ENCODE measurements at regions not wholly inside any gene's neighbourhood (a gene's known extent, or its start where the extent isn't known, plus 50 kb on each side); places are given as distances from the start of the nearest gene placed in this dataset.

DNA sequence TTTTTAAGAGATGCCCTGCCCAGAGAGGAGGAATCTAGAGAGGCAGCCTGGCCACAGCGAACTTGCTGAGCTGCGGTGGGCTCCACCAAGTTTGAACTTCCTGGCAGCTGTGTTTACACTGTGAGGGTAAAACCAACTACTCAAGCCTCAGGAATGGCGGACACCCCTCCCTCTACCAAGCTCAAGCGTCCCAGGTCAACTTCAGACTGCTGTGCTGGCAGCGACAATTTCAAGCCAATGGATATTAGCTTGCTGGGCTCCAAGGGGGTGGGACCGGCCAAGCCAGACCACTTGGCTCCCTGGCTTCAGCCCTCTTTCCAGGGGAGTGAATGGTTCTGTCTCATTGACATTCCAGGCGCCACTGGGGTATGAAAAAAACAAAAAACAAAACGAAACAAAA, 289.4 kb downstream of the KCNS3 start:
- no TSS peak for BruUV-seq (replicated peaks)
- intact Hi-C loops (cut with micrococcal nuclease; ENCODE audit: unreplicated experiment) (no loop called here), in situ Hi-C loops (cut with MboI) (no loop called here)
- RAD21 ChIA-PET (ENCODE audit: unreplicated experiment): no interaction called here
- Histone ChIP-seq H3K27ac (ENCODE audit: control insufficient read depth, insufficient read depth) (no peak overlapping the region), H3K27me3 (replicated peaks in 1 of 2; ENCODE audit: control insufficient read depth in 2 of 2, insufficient read depth in 2 of 2, low read length in 1 of 2) (no peaks in the 10 kb centered on the region; a peak in 1 of 4 replicates), H3K4me3 (no peak overlapping the region), H3K9ac (ENCODE audit: control insufficient read depth, insufficient read depth, low read length) (no peak overlapping the region), H3K36me3 (ENCODE audit: control insufficient read depth in 2 of 2, insufficient read depth in 2 of 2, low read length in 1 of 2) (no peaks in the 10 kb centered on the region), H3K9me3 (replicated peaks; ENCODE audit: control insufficient read depth, insufficient read depth, low read length) (no peaks in the 10 kb centered on the region), H4K20me1 (ENCODE audit: control insufficient read depth, insufficient read depth) (no peaks in the 10 kb centered on the region), H3K4me1 (ENCODE audit: control insufficient read depth, insufficient read depth, low read length) (no peaks in the 10 kb centered on the region), H3K79me2 (ENCODE audit: control insufficient read depth, insufficient read depth, low read length) (no peaks in the 10 kb centered on the region), H3K4me2 (ENCODE audit: control insufficient read depth, insufficient read depth) (no peak overlapping the region), H2AFZ (ENCODE audit: control insufficient read depth, low read depth, low read length) (no peak overlapping the region)
- SMC1A ChIA-PET (ENCODE audit: uncharacterized antibody, unreplicated experiment): no interaction called here
- POLR2A ChIA-PET: no interaction called here
- FAIRE-seq (no peak), DNase-seq (ENCODE audit: low read depth, low spot score) (no peak), ATAC-seq (no peak)
- WGBS (ENCODE audit: insufficient coverage, insufficient replicate concordance, low lambda C conversion rate, missing lambda C conversion rate): 25% methylated on average over 8 of the region's 8 CpGs
- CTCF ChIA-PET: interaction anchor here (0.6 to 2.2 kb wide), 3 partner anchors 10 to 337 kb away, joined by 3 to 10 read pairs (median 5); no protein-coding TSS in a partner anchor
- TF ChIP-seq, protein P1, sequence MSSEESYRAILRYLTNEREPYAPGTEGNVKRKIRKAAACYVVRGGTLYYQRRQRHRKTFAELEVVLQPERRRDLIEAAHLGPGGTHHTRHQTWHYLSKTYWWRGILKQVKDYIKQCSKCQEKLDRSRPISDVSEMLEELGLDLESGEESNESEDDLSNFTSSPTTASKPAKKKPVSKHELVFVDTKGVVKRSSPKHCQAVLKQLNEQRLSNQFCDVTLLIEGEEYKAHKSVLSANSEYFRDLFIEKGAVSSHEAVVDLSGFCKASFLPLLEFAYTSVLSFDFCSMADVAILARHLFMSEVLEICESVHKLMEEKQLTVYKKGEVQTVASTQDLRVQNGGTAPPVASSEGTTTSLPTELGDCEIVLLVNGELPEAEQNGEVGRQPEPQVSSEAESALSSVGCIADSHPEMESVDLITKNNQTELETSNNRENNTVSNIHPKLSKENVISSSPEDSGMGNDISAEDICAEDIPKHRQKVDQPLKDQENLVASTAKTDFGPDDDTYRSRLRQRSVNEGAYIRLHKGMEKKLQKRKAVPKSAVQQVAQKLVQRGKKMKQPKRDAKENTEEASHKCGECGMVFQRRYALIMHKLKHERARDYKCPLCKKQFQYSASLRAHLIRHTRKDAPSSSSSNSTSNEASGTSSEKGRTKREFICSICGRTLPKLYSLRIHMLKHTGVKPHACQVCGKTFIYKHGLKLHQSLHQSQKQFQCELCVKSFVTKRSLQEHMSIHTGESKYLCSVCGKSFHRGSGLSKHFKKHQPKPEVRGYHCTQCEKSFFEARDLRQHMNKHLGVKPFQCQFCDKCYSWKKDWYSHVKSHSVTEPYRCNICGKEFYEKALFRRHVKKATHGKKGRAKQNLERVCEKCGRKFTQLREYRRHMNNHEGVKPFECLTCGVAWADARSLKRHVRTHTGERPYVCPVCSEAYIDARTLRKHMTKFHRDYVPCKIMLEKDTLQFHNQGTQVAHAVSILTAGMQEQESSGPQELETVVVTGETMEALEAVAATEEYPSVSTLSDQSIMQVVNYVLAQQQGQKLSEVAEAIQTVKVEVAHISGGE (CRISPR knock-in tag; IDR thresholded peaks at IDR 0.05): no peak
- TF ChIP-seq POLR2AphosphoS5 (IDR thresholded peaks at IDR 0.05; ENCODE audit: low read length) (no peak), CBX5 (IDR thresholded peaks at IDR 0.05; ENCODE audit: low read depth) (no peak), CHD4 (IDR thresholded peaks at IDR 0.05) (no peak), MYC (IDR thresholded peaks at IDR 0.05; ENCODE audit: insufficient read depth, insufficient read length, insufficient replicate concordance, low read length, severe bottlenecking) (no peak), HDAC6 (IDR thresholded peaks at IDR 0.05; ENCODE audit: unreplicated experiment) (no peak), CBX3 (IDR thresholded peaks at IDR 0.05; ENCODE audit: borderline replicate concordance, low read depth) (no peak), BCL11A (IDR thresholded peaks at IDR 0.05; ENCODE audit: low read depth, low read length) (no peak)
- TF ChIP-seq, protein P2, sequence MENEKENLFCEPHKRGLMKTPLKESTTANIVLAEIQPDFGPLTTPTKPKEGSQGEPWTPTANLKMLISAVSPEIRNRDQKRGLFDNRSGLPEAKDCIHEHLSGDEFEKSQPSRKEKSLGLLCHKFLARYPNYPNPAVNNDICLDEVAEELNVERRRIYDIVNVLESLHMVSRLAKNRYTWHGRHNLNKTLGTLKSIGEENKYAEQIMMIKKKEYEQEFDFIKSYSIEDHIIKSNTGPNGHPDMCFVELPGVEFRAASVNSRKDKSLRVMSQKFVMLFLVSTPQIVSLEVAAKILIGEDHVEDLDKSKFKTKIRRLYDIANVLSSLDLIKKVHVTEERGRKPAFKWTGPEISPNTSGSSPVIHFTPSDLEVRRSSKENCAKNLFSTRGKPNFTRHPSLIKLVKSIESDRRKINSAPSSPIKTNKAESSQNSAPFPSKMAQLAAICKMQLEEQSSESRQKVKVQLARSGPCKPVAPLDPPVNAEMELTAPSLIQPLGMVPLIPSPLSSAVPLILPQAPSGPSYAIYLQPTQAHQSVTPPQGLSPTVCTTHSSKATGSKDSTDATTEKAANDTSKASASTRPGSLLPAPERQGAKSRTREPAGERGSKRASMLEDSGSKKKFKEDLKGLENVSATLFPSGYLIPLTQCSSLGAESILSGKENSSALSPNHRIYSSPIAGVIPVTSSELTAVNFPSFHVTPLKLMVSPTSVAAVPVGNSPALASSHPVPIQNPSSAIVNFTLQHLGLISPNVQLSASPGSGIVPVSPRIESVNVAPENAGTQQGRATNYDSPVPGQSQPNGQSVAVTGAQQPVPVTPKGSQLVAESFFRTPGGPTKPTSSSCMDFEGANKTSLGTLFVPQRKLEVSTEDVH (IDR thresholded peaks at IDR 0.05; ENCODE audit: low read depth, partially characterized antibody): no peak
